GM21528 (cell line): ENCODE measurements at regions not wholly inside any gene's neighbourhood (a gene's known extent, or its start where the extent isn't known, plus 50 kb on each side); places are given as distances from the start of the nearest gene placed in this dataset.

Source experiments
- ATAC-seq: cut with Tn5 transposase; IDR thresholded peaks from one replicate; pipeline ENCODE4 v1.9.1; 2021; ENCODE audit warnings: mild to moderate bottlenecking, moderate library complexity; ENCODE audit not compliant: unreplicated experiment, low FRiP score

GRCh38 chr12:77324416-77324762 lies 259.0 kb upstream of the E2F7 start:
- no peak for ATAC-seq

- no peak for ATAC-seq
Observed at GRCh38 chr12:77323788-77324415, 258.5 kb upstream of the E2F7 start.

- no peak for ATAC-seq
Observed at GRCh38 chr12:77319166-77319565, 253.8 kb upstream of the E2F7 start.

GRCh38 chr12:77315407-77315806 lies 250.0 kb upstream of the E2F7 start:
- ATAC-seq = no peak

GRCh38 chr12:77314378-77315052 lies 249.1 kb upstream of the E2F7 start:
- ATAC-seq = no peak

GRCh38 chr12:77308056-77308455 lies 242.7 kb upstream of the E2F7 start:
- no peak for ATAC-seq

- ATAC-seq = no peak
Observed at GRCh38 chr12:77300811-77301210, 235.4 kb upstream of the E2F7 start.

GRCh38 chr12:77299910-77300669 lies 234.7 kb upstream of the E2F7 start:
- ATAC-seq = no peak

- no peak for ATAC-seq
Observed at GRCh38 chr12:77299001-77299400, 233.6 kb upstream of the E2F7 start.

- ATAC-seq = no peak
Observed at GRCh38 chr12:77294016-77294415, 228.6 kb upstream of the E2F7 start.

GRCh38 chr12:77274926-77275325 lies 209.6 kb upstream of the E2F7 start:
- ATAC-seq = no peak

GRCh38 chr12:77273898-77274297 lies 208.5 kb upstream of the E2F7 start:
- no peak for ATAC-seq

GRCh38 chr12:77256956-77257355 lies 191.6 kb upstream of the E2F7 start:
- ATAC-seq = no peak

- no peak for ATAC-seq
Observed at GRCh38 chr12:77253321-77253720, 188.0 kb upstream of the E2F7 start.

GRCh38 chr12:77251799-77252198 lies 186.4 kb upstream of the E2F7 start:
- ATAC-seq = no peak

GRCh38 chr12:77249892-77250291 lies 184.5 kb upstream of the E2F7 start:
- ATAC-seq = no peak

- ATAC-seq = no peak
Observed at GRCh38 chr12:77248036-77248435, 182.7 kb upstream of the E2F7 start.

- no peak for ATAC-seq
Observed at GRCh38 chr12:77247542-77247941, 182.2 kb upstream of the E2F7 start.

GRCh38 chr12:77243345-77243744 lies 178.0 kb upstream of the E2F7 start:
- ATAC-seq = no peak

- ATAC-seq = no peak
Observed at GRCh38 chr12:77239617-77240016, 174.2 kb upstream of the E2F7 start.

- ATAC-seq = no peak
Observed at GRCh38 chr12:77238335-77238734, 173.0 kb upstream of the E2F7 start.

GRCh38 chr12:77237896-77238295 lies 172.5 kb upstream of the E2F7 start:
- no peak for ATAC-seq
